HG03565 (cell line): ENCODE measurements at regions not wholly inside any gene's neighbourhood (a gene's known extent, or its start where the extent isn't known, plus 50 kb on each side); places are given as distances from the start of the nearest gene placed in this dataset.

Experiments used
- ATAC-seq: cut with Tn5 transposase; IDR thresholded peaks from one replicate; pipeline ENCODE4 v1.9.1; 2021; ENCODE audit warnings: mild to moderate bottlenecking, moderate library complexity; ENCODE audit not compliant: unreplicated experiment

DNA sequence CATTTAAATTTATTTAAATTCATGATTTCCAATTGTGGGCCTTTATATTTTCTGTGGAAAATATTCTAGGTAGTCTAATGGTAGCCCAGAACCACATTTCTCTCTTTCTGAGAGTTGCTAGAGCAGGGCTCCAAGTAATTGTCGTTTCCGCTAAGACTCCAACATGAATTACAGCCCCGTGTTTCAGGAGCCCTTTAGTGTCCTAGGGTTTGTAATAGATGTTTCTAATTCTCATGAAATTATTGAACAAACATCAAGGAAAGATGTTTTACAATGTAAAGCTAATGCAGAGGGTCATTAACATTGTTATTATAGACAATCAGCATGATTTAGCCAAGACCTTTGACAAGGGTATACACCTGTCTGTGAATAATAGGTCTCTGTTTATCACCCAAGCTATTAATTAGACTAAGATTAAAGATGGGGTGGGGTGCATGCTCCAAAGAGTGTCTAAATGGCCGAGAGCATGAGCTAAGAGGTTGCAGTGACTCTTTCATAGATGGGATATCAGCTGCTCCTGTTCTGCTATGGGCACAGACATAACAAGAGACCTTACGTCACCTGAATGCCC, 81.8 kb upstream of the NTM start:
- ATAC-seq, result no peak

DNA sequence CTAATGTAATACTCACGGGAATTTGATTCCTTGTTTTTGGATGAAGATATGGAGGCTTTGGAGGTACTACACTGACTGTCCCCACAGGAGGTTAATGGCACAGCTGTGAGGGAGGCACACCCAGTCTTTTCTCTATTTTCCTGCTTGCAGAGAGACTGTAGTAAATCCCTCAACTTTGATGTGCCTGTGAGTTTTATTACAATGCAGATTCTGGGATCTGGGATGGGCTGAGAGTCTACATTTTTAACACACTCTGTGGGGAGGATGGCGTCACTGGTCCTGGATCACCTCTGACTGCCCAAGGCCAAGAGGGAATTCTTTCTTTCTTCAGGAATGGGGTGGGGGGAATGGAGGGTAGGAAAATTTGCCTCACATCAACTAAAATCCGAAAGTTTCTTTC, 80.2 kb upstream of the NTM start:
- no peak for ATAC-seq

DNA sequence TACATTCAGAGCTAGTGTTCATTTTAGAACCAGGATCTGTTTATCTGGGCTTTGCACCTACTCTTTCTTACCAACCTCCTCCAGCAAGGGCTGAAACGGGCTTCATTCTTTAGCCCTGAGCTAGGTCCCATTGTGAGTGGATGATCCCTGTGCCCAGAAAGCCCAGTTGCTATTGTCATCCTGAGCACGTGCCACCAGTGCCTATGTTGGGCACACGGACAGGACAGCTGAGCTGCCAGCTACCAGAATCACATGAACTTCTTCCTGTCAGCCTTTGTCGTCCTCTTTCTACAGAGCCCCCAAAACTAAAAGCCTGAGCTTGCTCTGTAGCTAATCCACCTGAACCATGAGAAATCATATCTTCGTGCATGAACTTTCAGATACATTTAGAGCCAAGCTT, 74.4 kb upstream of the NTM start:
- no peak for ATAC-seq

DNA sequence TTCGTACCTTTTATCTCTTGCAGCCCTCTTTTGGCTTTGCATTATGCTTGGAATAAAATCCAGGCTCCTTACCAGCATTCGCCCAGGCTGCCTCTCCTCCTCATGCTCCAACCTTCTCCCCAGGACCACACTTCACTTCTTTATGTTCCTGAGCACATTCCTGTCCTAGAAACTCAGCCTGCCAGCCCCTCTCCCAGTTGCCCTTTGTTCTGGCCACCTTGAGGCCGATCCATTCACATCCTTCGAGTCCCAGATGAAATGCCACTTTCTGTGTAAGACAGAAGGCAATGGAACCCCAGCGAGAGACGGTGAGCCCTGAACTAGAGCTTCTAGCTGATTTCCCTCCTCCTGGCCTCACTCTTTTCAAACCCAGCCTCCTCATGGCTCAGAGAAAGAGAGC, 73.0 kb upstream of the NTM start:
- ATAC-seq, result no peak

DNA sequence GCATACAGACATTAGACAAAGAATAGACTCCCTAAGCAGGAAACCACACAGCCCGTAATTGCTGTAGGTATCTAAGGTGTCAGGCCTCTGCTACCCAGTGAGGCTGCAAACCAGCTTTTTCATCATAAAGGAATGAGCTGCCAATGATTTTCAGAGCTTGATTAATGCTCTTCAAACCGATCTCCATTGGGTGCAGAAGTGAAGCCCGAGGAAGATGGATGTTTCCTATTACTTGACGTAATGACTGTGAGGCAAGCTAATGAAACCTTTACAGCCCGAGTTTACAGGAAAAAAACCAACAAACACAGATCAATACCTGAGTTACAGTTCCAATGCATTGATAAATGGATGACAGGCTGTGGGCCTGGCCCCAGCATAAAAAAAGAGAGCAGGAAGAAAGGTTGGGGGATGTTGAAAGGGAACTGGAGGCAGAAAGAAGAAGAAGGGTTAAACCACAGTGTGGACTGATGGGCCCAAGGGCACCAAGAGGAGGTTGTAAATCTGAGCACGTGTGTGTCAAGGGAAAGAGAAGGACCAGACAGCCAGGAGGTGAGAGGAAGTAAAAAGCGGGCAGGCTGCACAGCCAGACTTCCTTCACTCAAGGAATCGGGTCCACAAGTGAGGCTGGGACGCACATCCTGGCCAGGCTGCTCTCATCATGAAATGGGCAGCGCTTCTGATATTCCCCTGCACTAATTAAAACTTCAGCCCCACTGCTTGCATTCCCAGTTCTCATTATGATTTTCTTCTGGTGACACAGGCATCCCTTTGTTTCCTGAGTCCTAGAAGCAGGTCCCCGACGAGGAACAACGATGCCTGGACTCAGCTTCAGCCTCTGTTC, 70.6 kb upstream of the NTM start:
- no peak for ATAC-seq

DNA sequence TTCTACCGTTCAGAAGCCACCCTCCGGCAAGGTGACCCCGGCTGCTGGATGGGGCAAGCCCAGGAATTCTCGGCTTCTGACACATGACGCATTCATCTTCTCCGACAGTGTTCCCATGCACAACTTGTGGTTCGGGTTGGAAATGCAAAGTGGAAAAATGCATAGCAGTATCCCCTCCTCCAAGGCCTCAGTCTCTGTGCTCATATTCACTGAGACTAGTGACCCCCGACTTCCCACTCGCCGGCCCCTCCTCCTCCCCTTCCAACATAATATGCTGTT, 70.0 kb upstream of the NTM start:
- no peak for ATAC-seq

DNA sequence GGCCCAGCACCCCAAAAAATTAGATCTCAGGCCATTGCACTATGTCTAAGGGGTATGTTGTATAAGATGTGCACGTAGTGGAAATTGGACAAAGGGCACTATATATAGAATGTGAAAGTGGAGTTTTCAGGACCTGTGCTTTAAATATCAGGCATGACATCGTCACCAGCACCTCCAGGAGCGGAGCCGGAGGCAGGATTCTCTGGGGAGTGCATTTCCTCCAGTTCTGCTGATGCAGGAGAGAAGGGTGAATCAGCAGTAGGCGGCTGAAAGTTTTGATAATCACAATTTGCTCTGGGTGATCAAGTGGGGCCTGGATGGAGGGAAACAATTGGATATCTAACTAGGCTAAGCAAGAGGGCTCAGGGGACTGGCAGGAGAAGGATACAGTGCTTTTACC, 69.1 kb upstream of the NTM start:
- no peak for ATAC-seq

DNA sequence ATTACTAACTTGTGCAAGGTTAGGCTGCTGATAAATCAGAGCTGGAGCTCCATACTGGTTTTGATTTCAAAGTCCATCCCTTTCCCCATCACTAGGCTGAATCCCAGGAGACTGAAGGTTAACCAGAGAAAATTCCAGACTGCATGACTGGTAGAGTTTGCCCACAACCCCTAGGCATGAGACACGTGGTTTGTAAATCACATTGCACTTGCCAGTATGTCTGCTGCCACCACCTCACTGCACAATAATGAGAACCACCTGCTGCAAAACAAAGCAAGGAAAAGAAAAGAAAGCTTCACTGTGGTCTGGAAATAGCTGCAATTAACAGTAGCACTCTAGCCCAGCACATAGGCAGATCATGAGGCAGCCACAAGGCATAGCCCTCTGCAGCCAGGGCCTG, 67.6 kb upstream of the NTM start:
- ATAC-seq, result no peak

DNA sequence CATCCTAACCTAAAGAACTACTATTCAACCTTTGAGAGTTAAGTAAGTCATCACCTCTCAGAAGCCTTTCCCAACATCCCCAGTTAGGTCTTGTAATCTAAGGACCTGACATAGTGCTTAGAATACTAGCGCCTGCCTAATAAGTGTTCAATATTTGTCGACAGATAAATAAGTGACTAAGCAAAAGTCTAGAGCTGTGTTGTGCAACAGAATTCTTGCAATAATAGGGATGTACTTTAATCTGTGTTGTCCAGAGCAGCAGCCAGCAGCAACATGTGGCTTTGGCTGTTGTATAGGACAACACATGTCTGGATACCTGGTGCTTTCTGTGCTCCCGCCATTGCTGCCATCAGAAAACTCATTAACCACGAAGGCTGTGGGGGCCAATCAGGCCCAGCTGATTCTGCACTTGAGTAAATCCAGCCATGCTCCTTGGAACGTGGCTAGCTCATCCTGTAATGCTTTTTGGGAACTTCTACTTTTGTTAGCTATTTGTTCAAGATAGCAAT, 66.8 kb upstream of the NTM start:
- ATAC-seq, result no peak

DNA sequence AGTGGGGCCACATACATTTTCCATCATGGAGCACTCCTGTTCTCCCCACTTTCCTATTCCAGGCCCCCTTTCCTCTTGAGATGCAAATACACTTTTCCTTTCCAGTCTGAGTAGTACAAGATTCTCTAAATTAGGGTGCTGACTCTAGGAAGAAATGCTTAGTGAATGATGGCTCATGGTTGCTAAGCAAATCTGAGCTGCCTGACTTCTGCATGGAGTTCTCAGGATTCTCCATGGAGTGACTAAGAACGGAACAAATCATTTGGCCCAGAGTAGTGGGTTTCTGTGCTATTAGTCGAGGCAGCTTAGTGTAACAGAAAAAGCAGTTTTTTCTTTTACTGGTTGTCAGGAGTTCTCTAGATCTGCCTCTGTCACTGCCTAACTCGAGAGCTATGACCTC, 65.4 kb upstream of the NTM start:
- ATAC-seq, result no peak

DNA sequence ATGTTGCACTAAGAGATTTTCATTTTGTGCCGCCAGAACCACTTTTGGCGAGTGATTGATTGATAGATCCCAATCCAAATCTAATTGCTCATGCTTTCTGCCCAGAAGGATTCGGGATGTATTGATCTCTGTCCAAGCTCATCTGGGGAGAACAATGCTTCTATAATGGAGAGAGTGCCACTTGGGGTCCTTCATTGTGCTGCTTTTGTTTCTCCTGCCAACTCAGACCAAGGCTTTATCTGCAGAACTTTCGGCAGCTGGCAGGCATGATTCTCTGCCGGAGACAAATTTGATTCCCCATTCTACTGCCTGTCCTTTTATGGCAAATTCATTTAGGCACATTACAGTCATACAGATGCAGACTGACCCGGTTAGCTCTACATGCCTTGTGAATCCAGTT, 62.9 kb upstream of the NTM start:
- ATAC-seq, result no peak

DNA sequence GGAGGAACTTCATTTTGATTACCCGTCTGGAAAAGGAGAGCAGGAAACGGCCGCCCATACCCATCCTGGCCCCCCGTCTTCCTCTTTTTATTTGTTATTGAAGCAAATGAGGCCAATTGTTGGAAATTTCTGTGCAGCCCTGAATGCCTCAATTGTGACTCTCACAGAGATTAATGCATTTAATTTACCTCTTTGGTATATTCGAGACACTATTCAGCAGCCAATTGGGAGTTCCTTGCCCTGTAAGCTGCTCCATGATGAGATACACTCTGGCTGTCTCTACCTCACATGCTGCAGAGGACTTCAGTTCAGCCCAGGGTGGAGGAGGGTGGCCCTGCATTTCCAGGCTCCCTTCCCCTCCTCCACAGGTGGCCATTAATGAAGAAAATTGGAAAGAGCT, 60.6 kb upstream of the NTM start:
- ATAC-seq, result no peak

DNA sequence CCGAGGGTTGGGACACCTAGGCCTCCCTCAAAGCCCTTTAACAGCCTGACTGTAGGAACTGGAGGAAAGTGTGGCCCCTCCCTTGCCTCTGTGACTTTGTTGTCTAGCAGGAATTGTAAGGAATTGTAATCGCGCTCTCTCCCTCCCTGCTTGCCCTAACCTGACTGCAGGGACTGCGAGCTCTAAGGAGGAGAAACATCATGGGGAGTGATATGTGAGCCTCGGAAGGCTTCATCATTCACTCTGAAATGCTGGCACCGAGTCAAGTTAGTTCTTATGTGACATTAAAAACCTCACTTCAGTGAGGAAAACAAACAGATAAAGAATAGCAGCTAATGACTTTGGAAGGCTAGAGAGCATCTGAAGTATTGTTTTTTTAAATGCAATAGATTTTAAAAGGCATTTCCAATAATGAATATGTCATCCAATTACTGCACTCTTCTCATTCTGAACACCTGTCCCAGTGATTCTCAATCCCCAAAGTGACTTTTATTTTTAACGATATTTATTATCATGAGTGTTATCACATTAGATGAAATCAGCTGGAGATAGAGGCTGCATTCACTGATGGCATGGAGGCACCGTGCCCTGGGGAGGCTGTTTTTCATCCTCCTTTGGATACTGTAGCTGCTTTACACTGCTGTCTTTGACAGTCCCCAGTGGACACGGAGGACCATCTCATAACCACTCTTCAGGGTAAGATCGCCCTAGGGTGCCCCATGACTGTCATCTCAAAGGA, 58.5 kb upstream of the NTM start:
- no peak for ATAC-seq
